GM13976 (cell line): ENCODE measurements at regions not wholly inside any gene's neighbourhood (a gene's known extent, or its start where the extent isn't known, plus 50 kb on each side); places are given as distances from the start of the nearest gene placed in this dataset.
"Not testable (repeated sequence)": the region's sequence is repeated elsewhere in the genome, so short reads cannot be mapped to it uniquely, and the experiment has no call there.

Source experiments
- DNase-seq: peaks from one replicate; pipeline ENCODE4 v3.0.0; 2012; ENCODE audit warnings: low spot score
- CTCF ChIP-seq: IDR thresholded peaks from 2 replicates; pipeline ENCODE4 v1.5.1; 2012; ENCODE audit warnings: borderline replicate concordance, mild to moderate bottlenecking; ENCODE audit not compliant: insufficient read depth; ENCODE audit errors: extremely low read depth, missing control alignments, control extremely low read depth
- in situ Hi-C: fragments of 300-500 bp; cut with MboI; formaldehyde crosslinking; loops from one replicate; pipeline ENCODE4 v1.12.0; 2022; ENCODE audit warnings: low sequenced_read_pairs, mixed read lengths, inconsistent platforms; ENCODE audit not compliant: unreplicated experiment

DNA sequence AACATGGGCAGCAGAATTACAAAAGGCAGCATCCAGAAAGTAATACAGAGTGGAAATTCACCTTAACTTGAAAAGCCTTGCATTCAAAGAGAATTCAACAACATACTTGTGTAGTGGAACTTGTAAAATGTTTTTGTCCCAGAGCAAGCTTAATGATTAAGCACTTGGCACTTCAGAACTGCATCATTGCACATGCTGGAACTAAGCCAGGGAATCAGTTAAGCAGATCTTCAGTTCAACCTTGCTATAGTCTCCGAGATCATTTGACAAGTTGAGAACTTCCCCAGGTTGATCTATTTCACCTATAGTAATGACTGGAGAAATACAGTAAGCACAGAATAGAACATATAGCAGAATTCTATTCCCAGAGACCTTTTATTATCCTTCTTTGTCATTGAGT is 1337.2 kb upstream of the NXPH2 start:
- in situ Hi-C loops = no loop called here
- DNase-seq = no peak
- no peak for TF ChIP-seq CTCF

GRCh38 chr2:140108706-140109475 is 1328.7 kb upstream of the NXPH2 start:
- TF ChIP-seq CTCF = no peak
- in situ Hi-C loops = no loop called here
- no peak for DNase-seq

GRCh38 chr2:140091926-140092325 is 1311.7 kb upstream of the NXPH2 start:
- in situ Hi-C loops = no loop called here
- TF ChIP-seq CTCF = no peak
- no peak for DNase-seq

DNA sequence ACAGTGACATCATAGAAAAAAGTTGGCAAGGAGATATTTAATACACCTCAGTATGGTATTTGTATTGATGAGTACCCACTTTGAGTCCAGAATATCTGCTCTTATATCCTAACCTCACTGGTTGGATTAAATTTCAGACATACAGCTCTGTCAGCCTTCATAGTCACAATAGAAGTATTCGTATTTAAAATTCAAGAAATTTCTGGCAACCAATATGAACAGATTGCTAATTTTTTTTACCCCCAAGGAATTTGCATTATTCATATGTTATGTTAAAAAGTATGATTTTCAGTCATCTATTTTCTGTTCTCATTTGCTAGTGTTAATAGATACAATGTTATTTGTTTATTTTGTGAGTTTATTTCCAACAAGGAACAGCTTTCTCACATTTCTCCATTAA is 1306.8 kb upstream of the NXPH2 start:
- in situ Hi-C loops = no loop called here
- no peak for DNase-seq
- TF ChIP-seq CTCF = no peak

GRCh38 chr2:140085674-140086073 is 1305.5 kb upstream of the NXPH2 start:
- TF ChIP-seq CTCF = no peak
- in situ Hi-C loops = no loop called here
- DNase-seq = no peak

DNA sequence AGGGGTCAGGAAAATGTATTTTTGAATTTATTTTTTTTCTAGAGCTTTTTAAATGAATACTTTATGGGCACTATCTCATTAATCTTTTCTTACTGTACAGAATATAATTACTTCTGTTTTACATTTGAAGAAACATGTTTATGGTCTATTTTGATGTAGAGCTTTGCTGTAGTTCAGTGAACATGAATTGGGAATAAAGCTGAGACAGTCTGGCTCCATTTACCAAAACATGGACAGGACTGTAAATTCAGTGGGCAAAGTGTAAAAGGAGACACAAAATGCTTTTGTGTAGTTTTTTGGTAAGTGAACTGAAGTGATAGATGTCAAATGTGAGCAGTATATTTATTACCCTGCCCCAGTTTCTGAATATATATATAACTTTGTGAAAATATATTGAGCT is 1298.8 kb upstream of the NXPH2 start:
- no peak for TF ChIP-seq CTCF
- in situ Hi-C loops = no loop called here
- DNase-seq = no peak

- TF ChIP-seq CTCF = no peak
- no peak for DNase-seq
- in situ Hi-C loops = no loop called here
Measured at GRCh38 chr2:140076164-140076563, 1296.0 kb upstream of the NXPH2 start.

DNA sequence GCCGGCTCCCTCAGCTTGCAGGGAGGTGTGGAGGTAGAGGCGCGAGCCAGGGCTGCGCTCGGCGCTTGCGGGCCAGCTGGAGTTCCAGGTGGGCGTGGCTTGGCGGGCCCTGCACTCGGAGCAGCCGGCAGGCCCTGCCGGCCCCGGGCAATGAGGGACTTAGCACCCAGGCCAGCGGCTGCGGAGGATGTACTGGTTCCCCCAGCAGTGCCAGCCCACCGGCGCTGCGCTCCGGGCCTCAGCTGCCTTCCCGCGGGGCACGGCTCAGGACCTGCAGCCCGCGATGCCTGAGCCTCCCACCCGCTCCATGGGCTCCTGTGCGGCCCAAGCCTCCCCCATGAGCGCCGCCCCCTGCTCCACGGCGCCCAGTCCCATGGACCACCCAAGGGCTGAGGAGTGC is 1293.6 kb upstream of the NXPH2 start:
- in situ Hi-C loops, DNase-seq: not testable (repeated sequence)
